ENCODE measurements at regions not wholly inside any gene's neighbourhood (a gene's known extent, or its start where the extent isn't known, plus 50 kb on each side); places are given as distances from the start of the nearest gene placed in this dataset.

GRCh38 chr6:120122401-120122800 is 772.8 kb upstream of the MAN1A1 start:
- no peak for DNase-seq (ENCODE audit: low read depth)
- H3K4me3 ChIP-seq (ENCODE audit: low read depth, low read length) = no peak overlapping the region
- no peak for TF ChIP-seq CTCF (IDR thresholded peaks at IDR 0.05; ENCODE audit: insufficient read depth, low read length)

DNA sequence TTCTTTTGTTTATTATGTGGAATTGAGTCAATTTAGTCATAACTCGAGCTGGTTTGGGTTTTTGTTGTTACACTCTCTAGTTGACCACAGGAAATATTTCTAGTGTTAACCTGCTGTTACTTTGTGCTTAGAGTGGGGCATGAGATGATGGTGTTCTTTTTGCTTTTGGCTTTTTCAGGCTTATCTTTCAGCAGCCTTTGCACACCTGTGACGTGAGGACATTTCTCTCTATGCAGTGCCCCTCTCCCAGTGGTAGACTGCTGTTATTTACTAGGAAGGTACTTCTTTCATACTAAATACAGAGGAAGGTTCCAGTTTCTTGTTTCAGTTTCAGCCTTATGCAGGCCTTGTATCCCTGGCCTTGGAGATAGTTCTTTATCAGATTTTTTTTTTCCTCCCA is 766.8 kb upstream of the MAN1A1 start:
- DNase-seq (ENCODE audit: low read depth) = no peak
- no peak for TF ChIP-seq CTCF (IDR thresholded peaks at IDR 0.05; ENCODE audit: insufficient read depth, low read length)
- no peak overlapping the region for H3K4me3 ChIP-seq (ENCODE audit: low read depth, low read length)

DNA sequence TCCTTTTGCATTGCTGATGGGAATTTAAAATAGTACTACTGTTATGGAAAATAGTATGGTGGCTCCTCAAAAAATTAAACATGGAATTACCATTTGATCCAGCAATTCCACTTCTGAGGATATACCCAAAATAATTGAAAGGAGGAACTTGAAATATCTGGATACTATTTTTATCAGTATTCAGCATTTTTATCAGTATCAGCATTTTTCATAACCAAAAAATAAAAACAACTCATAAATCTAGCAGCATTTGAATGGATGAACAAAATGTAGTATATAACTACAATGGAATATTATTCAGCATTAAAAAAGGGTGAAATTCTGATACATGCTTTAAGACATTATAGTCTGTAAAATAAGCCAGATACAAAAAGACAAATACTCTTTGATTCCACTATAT is 763.4 kb upstream of the MAN1A1 start:
- no peak for TF ChIP-seq CTCF (IDR thresholded peaks at IDR 0.05; ENCODE audit: insufficient read depth, low read length)
- no peak overlapping the region for H3K4me3 ChIP-seq (ENCODE audit: low read depth, low read length)
- DNase-seq (ENCODE audit: low read depth) = no peak

- DNase-seq (ENCODE audit: low read depth) = no peak
- H3K4me3 ChIP-seq (ENCODE audit: low read depth, low read length) = no peak overlapping the region
- TF ChIP-seq CTCF (IDR thresholded peaks at IDR 0.05; ENCODE audit: insufficient read depth, low read length) = no peak
These were observed 761.4 kb upstream of the MAN1A1 start for GRCh38 chr6:120111001-120111400.

- no peak for DNase-seq (ENCODE audit: low read depth)
- no peak overlapping the region for H3K4me3 ChIP-seq (ENCODE audit: low read depth, low read length)
These were observed 758.7 kb upstream of the MAN1A1 start for GRCh38 chr6:120108061-120108795.

DNA sequence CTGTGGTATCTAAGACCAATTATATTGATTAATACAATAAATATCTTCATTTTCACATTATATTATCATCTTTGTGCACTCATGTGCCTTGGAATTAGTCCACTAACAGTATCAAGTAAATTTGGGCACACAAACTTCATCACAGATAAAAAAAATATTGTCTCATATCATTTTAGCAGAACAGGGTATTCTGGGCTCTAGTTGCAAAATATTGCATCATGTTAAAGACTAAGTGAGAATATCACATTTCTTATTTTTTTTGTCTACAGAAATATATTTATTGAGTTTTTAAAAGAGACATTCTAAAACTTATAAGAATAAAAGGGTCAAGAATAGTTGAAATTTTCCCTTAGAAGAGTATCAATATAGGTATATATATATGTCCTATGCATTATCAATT is 754.1 kb upstream of the MAN1A1 start:
- no peak for DNase-seq (ENCODE audit: low read depth)
- H3K4me3 ChIP-seq (ENCODE audit: low read depth, low read length) = no peak overlapping the region
- no peak for TF ChIP-seq CTCF (IDR thresholded peaks at IDR 0.05; ENCODE audit: insufficient read depth, low read length)

More at GRCh38 chr6:120108061-120108795, 758.7 kb upstream of the MAN1A1 start:
- no peak for TF ChIP-seq CTCF (IDR thresholded peaks at IDR 0.05; ENCODE audit: insufficient read depth, low read length)

Measured in fibroblast of the aortic adventitia (primary cell).